GM19468 (cell line): ENCODE measurements at regions not wholly inside any gene's neighbourhood (a gene's known extent, or its start where the extent isn't known, plus 50 kb on each side); places are given as distances from the start of the nearest gene placed in this dataset.
"Not testable (repeated sequence)": the region's sequence is repeated elsewhere in the genome, so short reads cannot be mapped to it uniquely, and the experiment has no call there.

Source experiments
- ATAC-seq: cut with Tn5 transposase; IDR thresholded peaks from one replicate; pipeline ENCODE4 v1.9.1; 2021; ENCODE audit warnings: mild to moderate bottlenecking, moderate library complexity, moderate number of reproducible peaks; ENCODE audit not compliant: unreplicated experiment; ENCODE audit errors: extremely low read depth

DNA sequence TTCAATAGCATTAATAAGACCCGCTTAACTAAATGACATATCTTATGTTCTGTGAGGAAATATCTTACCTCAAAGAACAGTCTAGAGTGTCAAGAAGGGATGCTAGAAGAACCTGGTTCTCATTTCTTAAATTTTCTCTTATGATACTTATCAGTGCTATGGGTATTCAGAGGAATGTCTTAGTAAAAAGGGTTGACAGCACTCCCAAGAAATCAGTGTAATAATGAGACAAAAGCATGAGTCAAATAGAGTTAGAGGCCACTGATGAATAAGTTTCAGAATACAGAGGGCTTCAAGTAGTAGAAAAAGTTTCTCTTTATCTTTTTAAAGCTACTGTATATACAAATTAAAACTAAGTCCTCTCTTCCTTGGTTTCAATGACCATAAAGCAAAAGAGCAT is 242.8 kb downstream of the GJA1 start:
- no peak for ATAC-seq

- no peak for ATAC-seq
Measured at GRCh38 chr6:121680058-121680457, 244.6 kb downstream of the GJA1 start.

GRCh38 chr6:121682666-121683065 is 247.2 kb downstream of the GJA1 start:
- no peak for ATAC-seq

DNA sequence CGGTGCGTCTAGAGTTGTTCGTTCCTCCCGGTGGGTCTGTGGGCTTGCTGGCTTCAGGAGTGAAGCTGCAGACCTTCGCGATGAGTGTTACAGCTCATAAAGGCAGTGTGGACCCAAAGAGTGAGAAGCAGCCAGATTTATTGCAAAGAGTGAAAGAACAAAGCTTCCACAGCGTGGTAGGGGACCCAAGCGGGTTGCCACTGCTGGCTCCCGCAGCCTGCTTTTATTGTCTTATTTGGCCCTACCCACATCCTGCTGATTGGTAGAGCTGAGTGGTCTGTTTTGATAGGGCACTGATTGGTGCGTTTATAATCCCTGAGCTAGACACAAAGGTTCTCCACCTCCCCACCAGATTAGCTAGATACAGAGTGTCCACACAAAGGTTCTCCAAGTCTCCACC is 250.4 kb downstream of the GJA1 start:
- not testable (repeated sequence) for ATAC-seq

GRCh38 chr6:121686611-121687023 is 251.2 kb downstream of the GJA1 start:
- ATAC-seq, result no peak

- no peak for ATAC-seq
Measured at GRCh38 chr6:121688974-121689373, 253.5 kb downstream of the GJA1 start.

GRCh38 chr6:121691126-121691551 is 255.7 kb downstream of the GJA1 start:
- ATAC-seq, result no peak

DNA sequence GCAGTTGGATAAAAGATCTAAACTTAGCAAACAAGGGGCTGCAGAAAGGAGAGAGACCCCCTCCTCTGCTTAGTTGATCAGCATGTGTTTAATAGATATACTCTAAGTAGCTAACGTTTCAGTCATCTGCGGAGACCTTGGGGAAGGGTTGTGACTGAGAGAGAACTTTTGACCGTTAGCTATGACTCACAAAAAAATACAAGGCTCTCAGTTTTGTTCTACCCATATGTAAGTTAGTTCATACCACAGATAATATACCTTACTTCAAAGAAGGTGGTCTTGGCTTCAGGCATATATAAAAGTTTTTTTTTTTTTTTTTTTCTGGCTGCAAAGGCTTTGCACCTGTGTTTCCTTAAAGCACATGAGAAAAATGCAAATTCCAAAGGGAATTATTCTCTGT is 258.9 kb downstream of the GJA1 start:
- no peak for ATAC-seq

DNA sequence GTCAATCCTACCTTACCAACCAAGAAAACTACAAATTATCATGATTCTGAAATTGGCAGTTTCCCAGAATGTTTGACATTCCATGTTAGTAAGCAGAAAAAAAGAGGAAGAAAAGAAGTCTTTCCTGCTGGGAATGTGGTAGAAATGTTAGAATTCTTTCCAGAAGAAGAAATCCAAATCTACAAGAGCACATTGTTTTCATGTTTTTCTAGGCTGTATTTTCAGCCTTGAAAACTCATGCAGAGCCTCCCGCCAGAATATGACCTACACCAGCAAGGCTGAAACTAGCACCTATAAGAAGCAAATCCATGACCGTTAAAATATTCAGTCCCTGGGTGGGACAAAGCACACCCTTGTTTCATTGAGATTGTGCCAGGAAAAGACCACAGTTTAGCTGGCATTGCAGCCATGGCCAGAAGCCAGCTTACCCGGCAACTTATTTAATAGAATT is 259.4 kb downstream of the GJA1 start:
- no peak for ATAC-seq

DNA sequence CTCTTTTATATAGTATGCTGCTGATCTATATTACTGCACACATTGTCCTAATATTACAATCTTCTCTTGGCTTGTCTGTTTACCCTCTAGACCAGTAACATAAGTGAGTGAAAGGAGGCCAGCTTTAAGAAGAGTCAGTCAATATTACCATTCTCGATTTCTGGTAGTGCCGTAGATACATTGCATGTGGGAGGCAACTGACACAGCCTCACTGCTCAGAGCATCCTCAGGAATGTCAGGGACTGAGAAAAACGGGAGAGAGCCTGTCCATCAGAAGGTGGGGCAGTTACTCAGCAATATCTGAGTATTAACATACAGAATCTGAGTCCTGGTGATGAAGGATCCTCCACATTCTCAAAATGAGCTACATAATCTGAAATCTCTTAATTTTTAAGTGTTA is 259.9 kb downstream of the GJA1 start:
- no peak for ATAC-seq

DNA sequence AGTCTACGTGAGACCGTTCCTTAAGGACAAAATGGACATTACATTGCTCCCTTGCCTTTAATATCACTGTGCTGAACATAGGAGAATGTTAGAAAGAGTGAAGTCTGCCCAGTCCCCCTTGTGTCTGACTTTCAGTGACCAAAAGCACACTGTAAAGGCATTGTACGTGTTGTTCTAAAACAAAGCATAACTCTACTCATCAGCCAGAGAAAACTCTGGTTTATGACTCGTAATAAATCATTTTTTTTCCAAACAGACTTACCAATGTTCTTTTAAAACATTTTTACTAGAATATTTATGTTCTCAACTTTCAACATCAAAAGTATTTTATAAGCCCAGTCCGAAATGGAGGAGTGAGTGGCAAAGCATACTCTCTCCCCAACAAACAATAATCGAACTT is 262.5 kb downstream of the GJA1 start:
- ATAC-seq, result no peak

- ATAC-seq, result no peak
Measured at GRCh38 chr6:121698617-121699016, 263.2 kb downstream of the GJA1 start.

- not testable (repeated sequence) for ATAC-seq
Measured at GRCh38 chr6:121703129-121703528, 267.7 kb downstream of the GJA1 start.

DNA sequence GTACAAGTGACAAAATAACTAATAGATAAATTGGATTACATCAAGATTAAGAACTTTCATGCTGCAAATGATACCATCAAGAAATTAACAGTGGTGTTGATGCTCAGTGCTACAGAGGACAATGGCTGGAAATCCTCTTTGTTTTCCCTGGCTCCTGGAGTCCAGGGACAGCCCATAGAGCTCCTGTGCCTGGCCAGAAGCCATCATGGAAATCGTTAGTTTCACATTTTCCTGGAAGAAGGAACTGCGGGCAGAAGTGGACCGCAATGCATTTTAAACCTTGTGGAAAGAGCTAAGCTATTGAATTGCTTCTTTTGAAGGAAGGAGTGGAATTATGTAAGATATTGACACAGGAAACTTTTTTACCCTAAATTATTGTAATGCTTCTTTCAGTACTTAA is 276.0 kb downstream of the GJA1 start:
- ATAC-seq, result no peak

GRCh38 chr6:121717686-121718085 is 282.2 kb downstream of the GJA1 start:
- no peak for ATAC-seq

- ATAC-seq, result not testable (repeated sequence)
Measured at GRCh38 chr6:121720867-121721266, 285.4 kb downstream of the GJA1 start.

DNA sequence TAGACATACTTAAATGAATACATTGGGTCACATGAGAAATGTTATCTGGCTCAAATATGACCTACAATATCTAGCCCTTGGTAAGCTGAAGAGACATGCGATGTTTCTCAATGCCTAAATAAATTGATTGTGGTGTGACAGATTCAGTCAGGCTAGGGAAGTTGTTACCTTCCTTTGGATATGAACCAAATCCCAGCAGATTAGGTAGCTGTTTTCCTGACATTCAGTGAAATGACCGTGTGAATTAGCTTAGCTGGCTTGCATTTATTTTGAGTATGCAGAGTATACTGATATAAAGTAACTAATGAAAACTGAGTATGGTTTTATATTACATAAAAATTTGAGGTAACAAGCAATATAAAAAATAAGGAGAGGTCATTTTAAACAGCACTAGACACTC is 288.2 kb downstream of the GJA1 start:
- no peak for ATAC-seq

DNA sequence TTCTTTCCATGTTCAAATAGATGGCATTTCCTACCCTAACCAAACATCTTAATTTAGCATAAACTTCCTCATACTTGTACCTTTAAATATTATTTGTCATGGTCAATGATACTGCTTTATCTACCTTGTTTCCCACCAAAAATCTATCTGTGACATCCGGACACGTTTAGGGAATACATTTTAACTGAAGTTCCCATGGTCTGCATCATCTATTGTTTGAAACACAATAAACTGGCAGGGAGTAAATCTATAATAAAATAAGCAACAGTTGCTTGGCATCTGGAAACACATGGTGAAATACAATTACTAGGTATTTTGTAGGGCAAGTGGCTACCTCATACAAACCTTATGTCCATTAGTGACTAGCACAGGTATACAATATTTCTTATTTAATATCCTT is 289.1 kb downstream of the GJA1 start:
- ATAC-seq, result no peak

GRCh38 chr6:121726596-121726995 is 291.1 kb downstream of the GJA1 start:
- no peak for ATAC-seq

- ATAC-seq, result no peak
Measured at GRCh38 chr6:121730616-121731015, 295.2 kb downstream of the GJA1 start.

GRCh38 chr6:121731381-121731780 is 295.9 kb downstream of the GJA1 start:
- no peak for ATAC-seq

GRCh38 chr6:121732641-121733040 is 297.2 kb downstream of the GJA1 start:
- ATAC-seq, result no peak

DNA sequence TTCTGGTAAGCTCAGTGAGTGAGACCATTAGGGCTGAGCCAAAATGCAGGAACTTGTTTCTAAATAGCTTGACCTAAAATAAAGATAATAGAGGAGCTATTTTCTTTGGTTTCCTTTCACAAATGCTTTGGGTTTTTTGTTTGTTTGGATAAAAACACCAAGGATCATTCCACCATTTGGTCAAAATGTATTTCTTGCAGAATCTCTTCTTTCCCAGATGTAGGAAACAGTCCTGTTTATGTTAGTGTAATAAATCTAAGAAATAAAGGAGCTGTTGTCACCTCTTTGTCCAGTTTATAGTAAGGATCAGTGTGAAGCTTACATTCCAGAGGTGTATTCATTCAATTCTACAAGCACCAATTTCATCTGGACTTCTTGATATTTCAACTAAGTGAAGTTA is 297.8 kb downstream of the GJA1 start:
- no peak for ATAC-seq
